T-helper 17 cell (primary cell): ENCODE measurements at regions not wholly inside any gene's neighbourhood (a gene's known extent, or its start where the extent isn't known, plus 50 kb on each side); places are given as distances from the start of the nearest gene placed in this dataset.
"Not testable (repeated sequence)": the region's sequence is repeated elsewhere in the genome, so short reads cannot be mapped to it uniquely, and the experiment has no call there.

Source experiments
- ATAC-seq: fragments of 150-1000 bp; cut with Tn5 transposase; 2 replicates; pipeline ENCODE4 v1.10.0; 2021; ENCODE audit warnings: mild to moderate bottlenecking, moderate library complexity
- DNase-seq, 3 donors: peaks; one replicate each; pipeline versions ENCODE4 v3.0.0 to v3.0.0-alpha.2; 2020 to 2021
- H3K9me3 ChIP-seq: one replicate; pipeline ENCODE4 v1.7.0; 2013; ENCODE audit warnings: low read length, mild to moderate bottlenecking; ENCODE audit not compliant: control insufficient read depth, poor library complexity, severe bottlenecking
- H3K27ac Mint-ChIP-seq: one replicate; pipeline ENCODE4 v1.8.0; 2022; ENCODE audit warnings: mild to moderate bottlenecking, moderate library complexity, mixed read lengths
- H3K27me3 Mint-ChIP-seq: one replicate; pipeline ENCODE4 v1.8.0; 2022; ENCODE audit warnings: mixed read lengths
- H3K36me3 Mint-ChIP-seq: one replicate; pipeline ENCODE4 v1.8.0; 2022; ENCODE audit warnings: low read depth, mixed read lengths
- H3K4me1 Mint-ChIP-seq: one replicate; pipeline ENCODE4 v1.8.0; 2022; ENCODE audit warnings: mild to moderate bottlenecking, mixed read lengths
- H3K4me3 Mint-ChIP-seq: one replicate; pipeline ENCODE4 v1.8.0; 2022; ENCODE audit warnings: mild to moderate bottlenecking, moderate library complexity, mixed read lengths

DNA sequence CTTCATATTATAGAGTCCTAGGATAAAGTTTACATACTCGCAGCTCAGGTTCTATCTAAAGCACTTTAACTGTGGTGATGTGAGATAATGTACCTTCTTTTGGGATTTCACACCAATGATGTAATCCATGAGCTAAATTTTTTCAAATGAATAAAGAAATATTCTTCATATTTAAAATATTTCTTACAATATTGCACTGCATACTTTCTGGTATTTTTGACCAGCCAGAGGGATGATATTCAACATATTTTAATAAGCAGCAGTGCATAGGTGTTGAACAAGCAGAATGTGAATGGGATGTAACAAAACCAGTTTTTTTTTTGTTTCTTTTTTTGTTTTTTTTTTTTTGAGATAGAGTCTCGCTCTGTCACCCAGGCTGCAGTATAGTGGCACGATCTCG is 73.2 kb upstream of the TRIM24 start:
- no peak overlapping the region for H3K4me3 Mint-ChIP-seq
- H3K27ac Mint-ChIP-seq, result no peak overlapping the region
- H3K9me3 ChIP-seq, result no peaks in the 10 kb centered on the region
- DNase-seq (no peak), ATAC-seq (no peak)
- peaks cover 2% of the 10 kb centered on the region for H3K4me1 Mint-ChIP-seq
- H3K36me3 Mint-ChIP-seq, result peaks cover 3% of the 10 kb centered on the region
- no peaks in the 10 kb centered on the region for H3K27me3 Mint-ChIP-seq

DNA sequence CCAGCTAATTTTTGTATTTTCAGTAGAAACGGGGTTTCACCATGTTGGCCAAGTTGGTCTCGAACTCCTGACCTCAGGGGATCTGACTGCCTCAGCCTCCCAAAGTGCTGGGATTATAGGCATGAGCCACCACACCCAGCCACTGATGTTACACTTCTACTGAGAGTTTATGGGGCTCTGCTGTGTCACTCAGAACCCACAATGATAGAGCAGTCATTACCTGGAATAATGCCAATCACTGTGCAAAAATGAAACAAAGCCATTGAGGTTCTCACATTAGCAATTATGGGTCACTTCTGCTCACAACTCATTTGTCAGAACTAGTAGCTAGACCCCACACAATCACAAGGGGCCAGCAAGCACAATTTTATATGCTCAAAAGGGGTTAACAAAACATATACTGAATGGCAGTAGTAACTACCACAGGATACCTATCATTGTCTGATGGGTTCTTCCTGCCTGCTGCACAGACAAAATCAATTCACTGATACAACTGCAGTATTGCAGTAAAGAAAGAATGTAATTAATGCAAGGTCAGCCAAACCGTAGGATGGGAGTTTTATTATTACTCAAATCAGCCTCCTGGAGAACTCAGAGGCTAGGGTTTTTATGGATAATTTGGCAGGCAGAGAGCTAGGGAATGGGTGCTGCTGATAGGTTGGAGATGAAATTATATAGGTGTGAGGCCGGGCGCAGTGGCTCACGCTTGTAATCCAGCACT is 72.1 kb upstream of the TRIM24 start:
- Mint-ChIP-seq H3K4me1 (peaks cover 2% of the 10 kb centered on the region), H3K4me3 (no peak overlapping the region), H3K27me3 (no peaks in the 10 kb centered on the region), H3K36me3 (peaks cover 3% of the 10 kb centered on the region), H3K27ac (no peak overlapping the region)
- no peaks in the 10 kb centered on the region for H3K9me3 ChIP-seq
- no peak for DNase-seq
- no peak for ATAC-seq

DNA sequence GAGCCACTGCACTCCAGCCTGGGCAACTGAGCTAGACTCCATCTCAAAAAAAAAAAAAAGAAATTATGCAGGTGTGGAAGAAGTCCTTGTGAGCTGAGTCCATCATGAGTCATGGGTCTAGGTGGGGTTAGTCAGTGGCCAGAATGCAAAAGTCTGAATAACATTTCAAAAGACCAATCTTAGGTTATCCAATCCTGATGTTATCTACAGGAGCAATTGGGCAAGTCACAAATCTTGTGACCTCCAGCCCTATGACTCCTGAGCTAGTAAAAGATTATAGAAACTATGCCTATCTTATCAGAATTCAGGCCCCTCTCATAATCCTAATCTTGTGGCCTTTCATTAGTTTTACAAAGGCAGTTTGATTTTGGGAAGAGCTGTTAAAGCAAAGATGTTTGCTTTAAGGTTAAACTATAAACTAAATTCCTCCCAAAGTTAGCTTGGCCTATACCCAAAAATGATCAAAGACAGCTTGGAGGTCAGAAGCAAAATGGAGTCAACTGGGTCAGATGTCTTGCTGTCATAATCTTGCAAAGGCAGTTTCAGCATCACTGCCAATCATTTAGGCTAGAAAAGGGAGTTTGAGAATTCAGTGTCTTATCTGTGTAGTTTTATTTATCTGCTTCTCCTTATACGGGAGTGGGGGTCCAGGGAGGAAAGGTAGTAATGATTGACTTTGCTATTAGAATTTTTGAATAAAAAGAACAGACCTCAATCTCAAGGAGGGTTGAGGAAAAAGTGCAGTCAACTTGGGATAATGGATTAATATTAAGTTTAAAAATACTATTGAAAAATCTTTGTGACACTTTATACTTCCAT is 71.2 kb upstream of the TRIM24 start:
- H3K27ac Mint-ChIP-seq, result no peak overlapping the region
- H3K4me3 Mint-ChIP-seq, result no peak overlapping the region
- peaks cover 3% of the 10 kb centered on the region for H3K36me3 Mint-ChIP-seq
- H3K9me3 ChIP-seq, result no peaks in the 10 kb centered on the region
- DNase-seq, result no peak
- no peak for ATAC-seq
- no peaks in the 10 kb centered on the region for H3K27me3 Mint-ChIP-seq
- peaks cover 2% of the 10 kb centered on the region for H3K4me1 Mint-ChIP-seq

DNA sequence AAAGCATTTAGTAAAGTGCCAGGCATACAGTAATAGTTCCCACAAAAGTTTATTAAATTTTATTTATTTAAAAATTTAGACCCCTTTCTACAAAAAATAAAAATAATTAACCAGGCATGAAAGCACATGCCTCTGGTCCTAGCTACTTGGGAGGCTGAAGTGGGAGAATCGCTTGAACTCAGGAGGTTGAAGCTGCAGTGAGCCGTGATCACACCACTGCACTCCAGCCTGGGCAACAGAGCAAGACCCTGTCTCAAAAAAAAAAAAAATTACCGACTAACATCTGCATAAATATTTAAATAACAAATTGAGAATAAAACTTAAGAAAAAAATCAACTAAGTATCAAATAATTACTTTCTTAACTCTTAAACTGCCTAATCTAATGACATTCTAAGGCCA is 64.3 kb upstream of the TRIM24 start:
- no peaks in the 10 kb centered on the region for H3K4me1 Mint-ChIP-seq
- H3K4me3 Mint-ChIP-seq, result no peak overlapping the region
- no peaks in the 10 kb centered on the region for H3K9me3 ChIP-seq
- no peak for ATAC-seq
- no peak for DNase-seq
- H3K27me3 Mint-ChIP-seq, result peaks cover 7% of the 10 kb centered on the region
- H3K36me3 Mint-ChIP-seq, result no peaks in the 10 kb centered on the region
- no peak overlapping the region for H3K27ac Mint-ChIP-seq

DNA sequence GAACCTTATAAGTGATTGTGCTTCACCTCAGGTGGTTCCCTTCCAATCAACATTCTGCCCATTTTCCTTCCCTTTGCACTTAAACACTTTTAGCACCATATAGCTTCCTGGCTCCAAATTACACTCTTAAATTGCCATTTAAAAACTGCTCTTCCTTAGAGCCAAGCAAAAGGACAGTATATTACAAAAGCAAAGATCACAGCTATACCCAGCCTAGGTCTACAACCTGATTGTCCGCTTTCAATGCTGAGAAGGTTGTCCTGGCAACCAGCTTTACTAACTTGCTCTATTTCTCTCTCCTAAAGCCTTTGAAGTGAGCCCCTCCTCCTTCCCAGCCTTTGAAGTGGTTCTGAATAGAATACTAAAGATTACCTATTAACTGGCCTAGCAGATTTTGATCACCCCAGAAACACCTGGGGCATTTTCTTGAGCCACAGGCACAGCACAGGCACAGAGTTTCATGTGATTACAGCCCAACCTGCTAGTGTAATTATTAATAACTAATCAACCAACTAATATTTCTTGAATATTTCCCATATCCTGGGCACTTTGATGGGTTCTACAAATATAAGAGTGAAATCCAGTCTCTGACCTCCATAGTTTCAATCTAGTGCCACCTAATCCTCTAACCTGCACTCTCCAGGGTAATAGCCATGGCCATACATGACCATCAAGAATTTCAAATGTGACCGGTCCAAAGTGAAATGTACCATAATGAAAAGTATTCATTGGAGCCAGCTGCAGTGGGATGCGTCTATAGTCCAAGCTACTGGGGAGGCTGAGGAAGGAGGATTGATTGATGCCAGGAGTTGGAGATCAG is 63.6 kb upstream of the TRIM24 start:
- Mint-ChIP-seq H3K27ac (no peak overlapping the region), H3K36me3 (no peaks in the 10 kb centered on the region), H3K4me3 (no peak overlapping the region), H3K4me1 (no peaks in the 10 kb centered on the region), H3K27me3 (peaks cover 7% of the 10 kb centered on the region)
- no peak for ATAC-seq
- DNase-seq, result no peak
- no peaks in the 10 kb centered on the region for H3K9me3 ChIP-seq

DNA sequence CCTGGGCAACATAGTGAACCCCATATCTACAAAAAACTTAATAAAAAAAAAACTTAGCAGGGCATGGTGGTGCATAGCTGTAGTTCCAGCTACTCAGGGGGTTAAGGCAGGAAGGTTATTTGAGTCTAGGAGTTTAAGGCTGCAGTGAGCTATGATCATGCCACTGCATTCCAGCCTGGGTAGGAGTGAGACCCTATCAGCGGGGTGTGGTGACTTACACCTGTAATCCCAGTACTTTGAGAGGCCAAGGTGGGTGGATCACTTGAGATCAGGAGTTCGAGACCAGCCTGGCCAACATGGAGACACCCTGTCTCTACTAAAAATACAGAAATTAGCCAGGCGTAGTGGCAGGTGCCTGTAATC is 63.0 kb upstream of the TRIM24 start:
- H3K4me1 Mint-ChIP-seq, ATAC-seq, H3K4me3 Mint-ChIP-seq, H3K9me3 ChIP-seq, H3K36me3 Mint-ChIP-seq, H3K27ac Mint-ChIP-seq, H3K27me3 Mint-ChIP-seq, DNase-seq: not testable (repeated sequence)

DNA sequence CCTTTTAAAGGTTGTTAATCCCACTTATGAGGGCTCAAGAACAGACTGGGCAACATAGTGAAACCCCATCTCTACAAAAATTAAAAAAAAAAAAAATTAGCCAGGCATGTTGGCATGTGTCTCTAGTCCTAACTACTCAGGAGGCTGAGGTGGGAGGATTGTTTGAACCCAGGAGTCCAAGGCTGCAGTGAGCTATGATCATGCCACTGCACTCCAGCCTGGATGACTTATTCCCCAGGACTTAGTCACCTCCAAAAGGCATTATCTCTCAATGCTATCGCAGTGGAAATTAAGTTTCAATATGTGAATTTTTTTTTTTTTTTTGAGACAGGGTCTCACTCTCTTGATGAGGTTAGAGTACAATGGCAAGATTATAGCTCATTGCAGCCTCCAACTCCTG is 61.2 kb upstream of the TRIM24 start:
- DNase-seq (no peak), ATAC-seq (no peak)
- H3K9me3 ChIP-seq, result no peaks in the 10 kb centered on the region
- peaks cover 7% of the 10 kb centered on the region for H3K27me3 Mint-ChIP-seq
- H3K36me3 Mint-ChIP-seq, result no peaks in the 10 kb centered on the region
- no peak overlapping the region for H3K27ac Mint-ChIP-seq
- H3K4me1 Mint-ChIP-seq, result no peaks in the 10 kb centered on the region
- H3K4me3 Mint-ChIP-seq, result no peak overlapping the region

DNA sequence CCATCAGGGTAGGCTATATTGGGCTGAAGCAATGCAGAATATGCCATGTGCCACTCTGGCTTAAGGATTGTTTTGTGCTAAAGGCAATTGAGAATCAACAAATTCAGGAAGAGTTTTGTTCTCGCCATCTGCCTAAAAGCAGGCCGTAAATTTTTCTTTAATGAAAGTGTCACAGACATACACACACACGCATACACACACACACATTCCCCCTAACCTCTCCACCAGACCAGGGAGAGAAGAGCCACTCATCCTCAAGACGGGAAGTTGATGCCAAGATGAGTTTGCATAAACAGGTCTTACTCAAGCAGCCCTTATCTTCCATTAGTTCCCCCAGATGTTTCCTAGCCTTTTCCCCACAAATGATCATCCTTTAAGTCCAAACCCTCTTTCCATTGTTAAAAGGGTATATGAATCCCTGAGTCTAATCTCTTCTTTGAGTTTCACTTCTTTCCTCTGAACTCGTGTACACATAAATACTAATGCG is 59.6 kb upstream of the TRIM24 start:
- no peaks in the 10 kb centered on the region for H3K27me3 Mint-ChIP-seq
- no peaks in the 10 kb centered on the region for H3K4me1 Mint-ChIP-seq
- DNase-seq, result no peak
- no peak for ATAC-seq
- H3K9me3 ChIP-seq, result no peaks in the 10 kb centered on the region
- no peaks in the 10 kb centered on the region for H3K36me3 Mint-ChIP-seq
- H3K27ac Mint-ChIP-seq, result no peak overlapping the region
- H3K4me3 Mint-ChIP-seq, result no peak overlapping the region

DNA sequence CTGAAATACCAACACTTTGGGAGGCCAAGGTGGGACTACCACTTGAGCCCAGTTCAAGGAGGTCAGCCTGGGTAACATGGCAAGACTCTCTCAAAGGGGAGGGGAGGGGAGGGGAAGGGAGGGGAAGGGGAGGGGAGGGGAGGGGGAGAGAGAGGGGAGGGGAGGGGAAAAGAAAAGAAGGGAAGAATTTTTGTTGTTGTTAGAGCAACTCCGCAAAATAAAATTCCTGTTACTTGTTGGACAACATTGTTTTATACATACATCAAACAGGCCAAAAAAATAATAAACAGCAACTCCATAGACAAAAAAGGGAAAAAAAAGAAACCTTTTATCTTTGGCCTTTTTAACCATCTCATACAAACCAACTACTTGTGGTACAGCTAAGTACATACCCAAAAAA is 57.3 kb upstream of the TRIM24 start:
- no peak for DNase-seq
- no peaks in the 10 kb centered on the region for H3K4me1 Mint-ChIP-seq
- H3K4me3 Mint-ChIP-seq, result no peak overlapping the region
- no peaks in the 10 kb centered on the region for H3K27me3 Mint-ChIP-seq
- no peak for ATAC-seq
- H3K36me3 Mint-ChIP-seq, result no peaks in the 10 kb centered on the region
- H3K27ac Mint-ChIP-seq, result no peak overlapping the region
- H3K9me3 ChIP-seq, result no peaks in the 10 kb centered on the region

DNA sequence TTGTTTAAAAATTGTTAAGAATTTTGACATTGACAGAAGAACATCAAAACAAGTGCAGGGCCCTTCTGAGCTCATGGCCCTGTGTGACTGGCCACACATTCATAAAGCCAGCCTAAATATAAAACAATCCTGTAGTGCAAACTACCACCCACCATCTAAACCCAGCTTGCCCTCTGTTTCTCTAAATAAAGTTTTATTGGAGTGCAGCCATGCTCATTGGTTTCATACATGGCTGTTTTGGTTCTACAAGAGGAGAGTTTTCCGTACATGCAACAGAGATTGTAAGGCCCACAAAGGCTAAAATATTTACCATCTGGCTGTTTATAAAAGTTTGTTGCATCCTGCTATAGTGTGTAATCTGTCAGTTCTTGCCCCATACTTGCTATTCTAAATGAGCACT is 54.6 kb upstream of the TRIM24 start:
- Mint-ChIP-seq H3K27me3 (no peaks in the 10 kb centered on the region), H3K4me1 (no peaks in the 10 kb centered on the region), H3K4me3 (no peak overlapping the region), H3K27ac (no peak overlapping the region), H3K36me3 (no peaks in the 10 kb centered on the region)
- ATAC-seq (no peak), DNase-seq (no peak)
- H3K9me3 ChIP-seq, result no peaks in the 10 kb centered on the region

DNA sequence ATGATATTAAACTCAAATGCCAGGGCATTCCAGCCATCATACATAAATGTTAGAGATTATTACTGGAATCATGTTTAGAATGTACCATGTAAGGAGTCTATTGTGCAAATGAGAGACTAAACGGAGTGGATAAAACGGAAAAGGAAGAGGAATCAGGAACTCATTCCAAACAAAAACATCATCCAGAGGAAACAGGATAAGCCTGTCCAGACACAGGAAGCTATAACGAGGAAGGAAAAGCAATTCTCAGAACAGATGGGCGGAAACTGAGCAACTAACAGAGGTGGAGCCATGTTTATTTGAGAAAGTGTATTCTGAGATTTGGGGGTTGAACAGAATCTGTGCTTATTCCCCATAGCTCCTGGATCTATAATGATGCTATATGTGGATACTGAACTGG is 52.3 kb upstream of the TRIM24 start:
- H3K27me3 Mint-ChIP-seq, result no peaks in the 10 kb centered on the region
- ATAC-seq (no peak), DNase-seq (no peak)
- no peaks in the 10 kb centered on the region for H3K4me1 Mint-ChIP-seq
- H3K9me3 ChIP-seq, result no peaks in the 10 kb centered on the region
- no peaks in the 10 kb centered on the region for H3K36me3 Mint-ChIP-seq
- H3K4me3 Mint-ChIP-seq, result no peak overlapping the region
- no peak overlapping the region for H3K27ac Mint-ChIP-seq
